Choroid plexus epithelial cell (primary cell): ENCODE measurements at regions not wholly inside any gene's neighbourhood (a gene's known extent, or its start where the extent isn't known, plus 50 kb on each side); places are given as distances from the start of the nearest gene placed in this dataset.

ENCODE experiments used
- DNase-seq: peaks from one replicate; pipeline ENCODE4 v3.0.0-alpha.2; 2010; ENCODE audit warnings: low read depth
- H3K4me3 ChIP-seq: 2 replicates; pipeline ENCODE4 v1.5.1; 2011; ENCODE audit warnings: low read depth, mild to moderate bottlenecking, control low read depth, low read length, moderate library complexity
- CTCF ChIP-seq: conservative IDR thresholded peaks from 2 replicates; pipeline ENCODE4 v1.5.1; 2011; ENCODE audit warnings: low read depth, mild to moderate bottlenecking, control low read depth, inconsistent platforms, low read length, moderate library complexity

- peak; percentile 2 for DNase-seq
- TF ChIP-seq CTCF, result no peak
- H3K4me3 ChIP-seq, result no peak overlapping the region
These were observed 190.3 kb upstream of the SEMA6A start for GRCh38 chr5:116764941-116765340.

- peak; percentile 64 for DNase-seq
- TF ChIP-seq CTCF, result no peak
- H3K4me3 ChIP-seq, result no peak overlapping the region
These were observed 189.6 kb upstream of the SEMA6A start for GRCh38 chr5:116763987-116764866.

GRCh38 chr5:116759860-116760640 lies 185.4 kb upstream of the SEMA6A start:
- peak; percentile 79 for DNase-seq
- no peak overlapping the region for H3K4me3 ChIP-seq
- TF ChIP-seq CTCF, result no peak

- H3K4me3 ChIP-seq, result no peak overlapping the region
- no peak for TF ChIP-seq CTCF
- no peak for DNase-seq
These were observed 182.7 kb upstream of the SEMA6A start for GRCh38 chr5:116757326-116757725.

GRCh38 chr5:116756531-116756930 lies 181.9 kb upstream of the SEMA6A start:
- H3K4me3 ChIP-seq, result no peak overlapping the region
- DNase-seq, result no peak
- no peak for TF ChIP-seq CTCF

- no peak for DNase-seq
- TF ChIP-seq CTCF, result no peak
These were observed 179.9 kb upstream of the SEMA6A start for GRCh38 chr5:116754556-116754955.

More at GRCh38 chr5:116754556-116754955, 179.9 kb upstream of the SEMA6A start:
- H3K4me3 ChIP-seq, result no peak overlapping the region
